Suprapubic skin (tissue), 4 donors: ENCODE measurements at regions not wholly inside any gene's neighbourhood (a gene's known extent, or its start where the extent isn't known, plus 50 kb on each side); places are given as distances from the start of the nearest gene placed in this dataset.

ENCODE experiments used
- DNase-seq, 2 donors: peaks; one replicate each; pipeline ENCODE4 v3.0.0-alpha.2; 2019; ENCODE audit warnings: low spot score in 2 of 2
- H3K27ac ChIP-seq: fragments of 200-600 bp; sonication (generic); one replicate; pipeline ENCODE4 v1.5.1; 2019
- H3K27me3 ChIP-seq: fragments of 200-600 bp; sonication (generic); one replicate; pipeline ENCODE4 v1.5.1; 2019
- H3K36me3 ChIP-seq: fragments of 200-600 bp; sonication (generic); one replicate; pipeline ENCODE4 v1.5.1; 2019
- H3K4me1 ChIP-seq: fragments of 200-600 bp; sonication (generic); one replicate; pipeline ENCODE4 v1.5.1; 2019
- H3K4me3 ChIP-seq: fragments of 200-600 bp; sonication (generic); one replicate; pipeline ENCODE4 v1.5.1; 2019; ENCODE audit warnings: mild to moderate bottlenecking
- H3K9me3 ChIP-seq: fragments of 200-600 bp; sonication (generic); one replicate; pipeline ENCODE4 v1.5.1; 2019
- EP300 ChIP-seq: sonication (generic); formaldehyde crosslinking; IDR thresholded peaks from one replicate; pipeline ENCODE4 v1.6.1; 2017; ENCODE audit warnings: antibody characterized with exemption
- POLR2A ChIP-seq, 2 donors: fragments of 450-650 bp; IDR thresholded peaks; one replicate each; pipeline ENCODE4 v1.6.1; 2017; ENCODE audit warnings: antibody characterized with exemption in 2 of 2, mild to moderate bottlenecking in 2 of 2, moderate library complexity in 2 of 2
- POLR2AphosphoS5 ChIP-seq, 3 donors: sonication (generic); formaldehyde crosslinking; IDR thresholded peaks; one replicate each; pipeline ENCODE4 v1.6.1; 2017; ENCODE audit warnings: antibody characterized with exemption in 3 of 3
- WGBS: methylation state at CpG from one replicate; pipeline ENCODE4 v1.1.5; 2018; 5-methylcytosine and 5-hydroxymethylcytosine counted together
- TF ChIP-seq, protein P1 (sequence below), 2 donors: fragments of 200-600 bp in 1 of 2; fragments of 450-650 bp in 1 of 2; sonication (generic) in 1 of 2; IDR thresholded peaks; one replicate each; pipeline ENCODE4 v1.5.1; 2016 to 2019; ENCODE audit warnings: antibody characterized with exemption in 2 of 2, mild to moderate bottlenecking in 1 of 2, moderate library complexity in 1 of 2

DNA sequence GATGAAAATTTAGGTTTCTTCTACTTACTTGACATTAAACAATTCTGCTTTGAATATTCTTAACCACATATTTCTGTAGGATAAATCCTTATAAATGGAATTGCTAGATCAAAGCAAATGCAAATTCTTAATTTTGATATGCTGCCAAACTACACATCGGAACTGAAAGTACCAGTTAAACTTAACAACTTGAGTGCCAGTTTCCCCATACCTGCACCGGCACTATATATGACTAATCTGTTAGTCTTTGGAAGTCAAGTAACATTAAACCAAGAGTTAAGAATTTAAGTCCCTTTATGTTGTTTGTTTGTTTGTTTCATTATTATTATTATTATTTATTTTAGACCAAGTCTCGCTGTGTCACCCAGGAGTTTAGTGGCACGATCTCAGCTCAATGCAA lies 103.9 kb upstream of the AKAP13 start:
- Histone ChIP-seq H3K27ac (no peak overlapping the region), H3K9me3 (no peaks in the 10 kb centered on the region), H3K36me3 (no peaks in the 10 kb centered on the region), H3K27me3 (no peaks in the 10 kb centered on the region), H3K4me1 (no peaks in the 10 kb centered on the region), H3K4me3 (no peak overlapping the region)
- no peak for TF ChIP-seq POLR2AphosphoS5 (IDR thresholded peaks at IDR 0.05)
- no peak for TF ChIP-seq POLR2A (IDR thresholded peaks at IDR 0.05)
- TF ChIP-seq, protein P1, sequence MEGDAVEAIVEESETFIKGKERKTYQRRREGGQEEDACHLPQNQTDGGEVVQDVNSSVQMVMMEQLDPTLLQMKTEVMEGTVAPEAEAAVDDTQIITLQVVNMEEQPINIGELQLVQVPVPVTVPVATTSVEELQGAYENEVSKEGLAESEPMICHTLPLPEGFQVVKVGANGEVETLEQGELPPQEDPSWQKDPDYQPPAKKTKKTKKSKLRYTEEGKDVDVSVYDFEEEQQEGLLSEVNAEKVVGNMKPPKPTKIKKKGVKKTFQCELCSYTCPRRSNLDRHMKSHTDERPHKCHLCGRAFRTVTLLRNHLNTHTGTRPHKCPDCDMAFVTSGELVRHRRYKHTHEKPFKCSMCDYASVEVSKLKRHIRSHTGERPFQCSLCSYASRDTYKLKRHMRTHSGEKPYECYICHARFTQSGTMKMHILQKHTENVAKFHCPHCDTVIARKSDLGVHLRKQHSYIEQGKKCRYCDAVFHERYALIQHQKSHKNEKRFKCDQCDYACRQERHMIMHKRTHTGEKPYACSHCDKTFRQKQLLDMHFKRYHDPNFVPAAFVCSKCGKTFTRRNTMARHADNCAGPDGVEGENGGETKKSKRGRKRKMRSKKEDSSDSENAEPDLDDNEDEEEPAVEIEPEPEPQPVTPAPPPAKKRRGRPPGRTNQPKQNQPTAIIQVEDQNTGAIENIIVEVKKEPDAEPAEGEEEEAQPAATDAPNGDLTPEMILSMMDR (IDR thresholded peaks at IDR 0.05) = no peak
- TF ChIP-seq EP300 = no peak
- DNase-seq = no peak
- WGBS = 70% methylated on average over 4 of the region's 4 CpGs

DNA sequence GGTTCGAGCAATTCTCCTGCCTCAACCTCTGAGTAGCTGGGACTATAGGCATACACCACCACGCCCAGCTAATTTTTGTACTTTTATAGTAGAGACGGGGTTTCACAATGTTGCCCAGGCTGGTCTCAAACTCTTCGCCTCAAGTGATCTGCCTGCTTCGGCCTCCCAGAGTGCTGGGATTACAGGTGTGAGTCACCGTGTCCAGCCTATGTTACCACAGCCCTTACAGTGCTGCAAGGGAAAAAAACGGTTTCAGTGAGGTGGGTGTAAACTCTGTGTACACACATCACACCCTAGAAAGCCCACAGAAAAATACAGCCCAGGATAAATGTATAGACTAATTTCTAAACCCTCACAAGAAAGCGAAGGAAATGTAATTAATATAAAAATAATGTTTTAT lies 103.5 kb upstream of the AKAP13 start:
- DNase-seq = no peak
- 89% methylated on average over 8 of the region's 8 CpGs for WGBS
- TF ChIP-seq EP300 (no peak), POLR2AphosphoS5 (IDR thresholded peaks at IDR 0.05) (no peak), POLR2A (IDR thresholded peaks at IDR 0.05) (no peak)
- TF ChIP-seq, protein P1 (IDR thresholded peaks at IDR 0.05) = no peak
- H3K27ac ChIP-seq = no peak overlapping the region
- no peak overlapping the region for H3K4me3 ChIP-seq
- no peaks in the 10 kb centered on the region for H3K4me1 ChIP-seq
- H3K9me3 ChIP-seq = no peaks in the 10 kb centered on the region
- no peaks in the 10 kb centered on the region for H3K27me3 ChIP-seq
- H3K36me3 ChIP-seq = no peaks in the 10 kb centered on the region

DNA sequence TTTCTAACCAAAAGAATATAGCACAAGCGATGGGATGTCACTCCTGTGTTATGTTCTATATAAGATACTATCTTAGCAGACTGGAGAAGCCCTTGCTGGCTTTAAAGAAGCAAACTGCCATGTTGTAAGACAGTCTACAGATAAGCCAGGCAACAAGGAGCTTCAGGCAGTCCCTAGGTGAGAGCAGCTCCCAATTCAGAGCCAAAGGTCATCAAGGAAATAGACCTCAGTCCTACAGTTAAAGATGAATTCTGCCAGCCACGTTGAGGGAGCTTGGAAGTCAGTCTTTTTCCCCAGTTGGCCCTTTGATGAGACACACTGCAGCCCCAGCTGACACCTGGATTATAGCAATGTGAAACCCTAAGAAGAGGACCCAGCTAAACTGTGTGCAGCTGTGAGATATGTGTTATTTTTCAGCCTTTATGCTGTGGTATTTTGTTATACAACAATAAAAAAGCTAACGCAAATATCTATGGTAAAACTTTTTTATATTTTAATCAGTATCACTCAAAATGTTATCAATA lies 102.5 kb upstream of the AKAP13 start:
- no peak overlapping the region for H3K4me3 ChIP-seq
- no peaks in the 10 kb centered on the region for H3K36me3 ChIP-seq
- no peaks in the 10 kb centered on the region for H3K4me1 ChIP-seq
- TF ChIP-seq EP300 (no peak), POLR2AphosphoS5 (IDR thresholded peaks at IDR 0.05) (no peak), POLR2A (IDR thresholded peaks at IDR 0.05) (no peak)
- TF ChIP-seq, protein P1 (IDR thresholded peaks at IDR 0.05) = no peak
- DNase-seq = no peak
- H3K27me3 ChIP-seq = no peaks in the 10 kb centered on the region
- H3K9me3 ChIP-seq = no peaks in the 10 kb centered on the region
- no peak overlapping the region for H3K27ac ChIP-seq
- 91% methylated on average over 3 of the region's 3 CpGs for WGBS

DNA sequence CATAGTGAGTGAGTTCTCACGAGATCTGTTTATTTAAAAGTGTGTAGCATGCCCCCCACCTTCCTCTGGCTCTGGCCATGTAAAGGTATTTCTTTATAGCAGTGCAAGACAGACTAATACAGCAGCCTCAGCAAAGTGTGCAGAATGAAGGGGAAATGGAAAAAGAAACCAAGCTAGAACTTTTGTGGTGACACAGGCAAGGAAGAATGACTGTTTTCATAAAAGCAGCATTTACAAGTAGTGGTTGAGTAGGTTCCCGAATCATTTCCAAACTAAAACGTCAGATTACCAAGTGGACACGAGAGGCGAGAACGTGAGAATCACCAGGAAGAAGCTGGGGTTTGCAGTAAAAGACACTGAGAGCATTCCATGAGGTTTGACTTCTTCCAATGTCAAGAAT lies 100.2 kb upstream of the AKAP13 start:
- no peaks in the 10 kb centered on the region for H3K36me3 ChIP-seq
- no peak for DNase-seq
- H3K4me1 ChIP-seq = no peaks in the 10 kb centered on the region
- no peaks in the 10 kb centered on the region for H3K9me3 ChIP-seq
- TF ChIP-seq EP300 (no peak), POLR2AphosphoS5 (IDR thresholded peaks at IDR 0.05) (no peak), POLR2A (IDR thresholded peaks at IDR 0.05) (no peak)
- TF ChIP-seq, protein P1 (IDR thresholded peaks at IDR 0.05) = no peak
- no peak overlapping the region for H3K27ac ChIP-seq
- H3K4me3 ChIP-seq = no peak overlapping the region
- WGBS = 87% methylated on average over 6 of the region's 6 CpGs
- no peaks in the 10 kb centered on the region for H3K27me3 ChIP-seq

DNA sequence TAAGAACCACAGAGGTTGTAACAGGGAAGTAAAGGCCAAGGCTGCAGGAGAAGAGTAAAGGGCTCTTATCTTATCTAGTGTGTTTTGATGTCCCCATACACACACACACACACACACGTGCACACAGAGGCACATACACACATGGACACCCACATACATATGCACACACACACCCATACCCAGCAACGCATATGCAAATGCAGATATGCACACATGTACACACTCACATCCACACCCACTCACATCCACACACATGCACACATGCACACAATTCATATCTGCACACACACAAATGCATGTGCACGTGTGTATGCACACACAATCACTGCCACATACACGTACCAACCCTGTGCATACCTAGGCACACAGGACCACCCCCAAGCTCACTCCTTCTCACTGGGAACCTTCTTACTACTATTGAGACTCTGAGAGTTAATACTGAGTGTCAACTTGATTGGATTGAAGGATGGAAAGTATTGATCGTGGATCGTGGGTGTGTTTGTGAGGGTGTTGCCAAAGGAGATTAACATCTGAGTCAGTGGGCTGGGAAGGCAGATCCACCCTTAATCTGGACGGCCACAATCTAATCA lies 99.0 kb upstream of the AKAP13 start:
- Histone ChIP-seq H3K4me3 (no peak overlapping the region), H3K27ac (no peak overlapping the region), H3K27me3 (no peaks in the 10 kb centered on the region), H3K36me3 (no peaks in the 10 kb centered on the region), H3K9me3 (no peaks in the 10 kb centered on the region), H3K4me1 (no peaks in the 10 kb centered on the region)
- TF ChIP-seq, protein P1 (IDR thresholded peaks at IDR 0.05) = no peak
- no peak for TF ChIP-seq EP300
- no peak for DNase-seq
- 68% methylated on average over 7 of the region's 7 CpGs for WGBS
